Choroid plexus epithelial cell (primary cell): ENCODE measurements at regions not wholly inside any gene's neighbourhood (a gene's known extent, or its start where the extent isn't known, plus 50 kb on each side); places are given as distances from the start of the nearest gene placed in this dataset.

Experiments
- DNase-seq: peaks from one replicate; pipeline ENCODE4 v3.0.0-alpha.2; 2010; ENCODE audit warnings: low read depth
- H3K4me3 ChIP-seq: 2 replicates; pipeline ENCODE4 v1.5.1; 2011; ENCODE audit warnings: low read depth, mild to moderate bottlenecking, control low read depth, low read length, moderate library complexity
- CTCF ChIP-seq: conservative IDR thresholded peaks from 2 replicates; pipeline ENCODE4 v1.5.1; 2011; ENCODE audit warnings: low read depth, mild to moderate bottlenecking, control low read depth, inconsistent platforms, low read length, moderate library complexity

- H3K4me3 ChIP-seq: no peak overlapping the region
- peak; percentile 61 for DNase-seq
- TF ChIP-seq CTCF: no peak
Measured at GRCh38 chr1:198809247-198809646, 170.4 kb downstream of the PTPRC start.

- TF ChIP-seq CTCF: no peak
- no peak overlapping the region for H3K4me3 ChIP-seq
- DNase-seq: no peak
Measured at GRCh38 chr1:198811449-198811848, 172.6 kb downstream of the PTPRC start.

- no peak overlapping the region for H3K4me3 ChIP-seq
- no peak for DNase-seq
- no peak for TF ChIP-seq CTCF
Measured at GRCh38 chr1:198823626-198824025, 184.8 kb downstream of the PTPRC start.

- H3K4me3 ChIP-seq: no peak overlapping the region
- no peak for DNase-seq
- TF ChIP-seq CTCF: no peak
Measured at GRCh38 chr1:198825254-198825653, 186.4 kb downstream of the PTPRC start.

GRCh38 chr1:198829356-198829755, 190.5 kb downstream of the PTPRC start:
- no peak for TF ChIP-seq CTCF
- H3K4me3 ChIP-seq: no peak overlapping the region
- no peak for DNase-seq

- TF ChIP-seq CTCF: peak; percentile 67
- DNase-seq: peak; percentile 70
- H3K4me3 ChIP-seq: no peak overlapping the region
Measured at GRCh38 chr1:198829944-198830343, 191.1 kb downstream of the PTPRC start.

GRCh38 chr1:198830412-198830811, 191.6 kb downstream of the PTPRC start:
- no peak for TF ChIP-seq CTCF
- no peak overlapping the region for H3K4me3 ChIP-seq
- no peak for DNase-seq
